ENCODE measurements at regions not wholly inside any gene's neighbourhood (a gene's known extent, or its start where the extent isn't known, plus 50 kb on each side); places are given as distances from the start of the nearest gene placed in this dataset.

DNA sequence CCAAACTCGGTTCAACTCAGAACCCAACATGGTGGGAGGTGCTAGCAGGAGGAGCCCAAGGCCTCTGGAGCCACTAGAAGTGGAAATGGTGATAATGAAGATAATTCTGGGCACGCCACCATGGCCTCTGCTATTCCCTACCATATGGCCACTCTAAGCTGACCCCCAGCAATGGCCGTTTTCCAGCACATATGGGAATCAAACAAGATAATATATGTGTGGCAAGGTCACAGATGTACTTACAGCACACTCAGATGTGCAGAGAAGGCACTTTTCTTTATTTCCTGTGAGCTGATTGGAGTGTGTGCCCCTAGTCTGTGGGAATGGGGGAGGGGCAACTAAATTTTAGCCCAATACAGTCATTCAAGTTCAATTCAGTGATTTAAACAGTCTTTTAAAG lies 153.4 kb upstream of the LRFN2 start:
- no peaks in the 10 kb centered on the region for H3K4me1 Mint-ChIP-seq (ENCODE audit: low read depth)
- H3K9me3 Mint-ChIP-seq (ENCODE audit: low read depth), result no peaks in the 10 kb centered on the region
- H3K4me3 Mint-ChIP-seq (ENCODE audit: unreplicated experiment), result no peak overlapping the region
- H3K27me3 Mint-ChIP-seq (ENCODE audit: low read depth), result peaks cover 29% of the 10 kb centered on the region
- H3K27ac Mint-ChIP-seq (ENCODE audit: unreplicated experiment), result no peak overlapping the region
- no peaks in the 10 kb centered on the region for H3K36me3 Mint-ChIP-seq (ENCODE audit: low read depth)
- TF ChIP-seq, protein P1, sequence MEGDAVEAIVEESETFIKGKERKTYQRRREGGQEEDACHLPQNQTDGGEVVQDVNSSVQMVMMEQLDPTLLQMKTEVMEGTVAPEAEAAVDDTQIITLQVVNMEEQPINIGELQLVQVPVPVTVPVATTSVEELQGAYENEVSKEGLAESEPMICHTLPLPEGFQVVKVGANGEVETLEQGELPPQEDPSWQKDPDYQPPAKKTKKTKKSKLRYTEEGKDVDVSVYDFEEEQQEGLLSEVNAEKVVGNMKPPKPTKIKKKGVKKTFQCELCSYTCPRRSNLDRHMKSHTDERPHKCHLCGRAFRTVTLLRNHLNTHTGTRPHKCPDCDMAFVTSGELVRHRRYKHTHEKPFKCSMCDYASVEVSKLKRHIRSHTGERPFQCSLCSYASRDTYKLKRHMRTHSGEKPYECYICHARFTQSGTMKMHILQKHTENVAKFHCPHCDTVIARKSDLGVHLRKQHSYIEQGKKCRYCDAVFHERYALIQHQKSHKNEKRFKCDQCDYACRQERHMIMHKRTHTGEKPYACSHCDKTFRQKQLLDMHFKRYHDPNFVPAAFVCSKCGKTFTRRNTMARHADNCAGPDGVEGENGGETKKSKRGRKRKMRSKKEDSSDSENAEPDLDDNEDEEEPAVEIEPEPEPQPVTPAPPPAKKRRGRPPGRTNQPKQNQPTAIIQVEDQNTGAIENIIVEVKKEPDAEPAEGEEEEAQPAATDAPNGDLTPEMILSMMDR (IDR thresholded peaks at IDR 0.05), result no peak
- no peak for DNase-seq (ENCODE audit: low spot score)

DNA sequence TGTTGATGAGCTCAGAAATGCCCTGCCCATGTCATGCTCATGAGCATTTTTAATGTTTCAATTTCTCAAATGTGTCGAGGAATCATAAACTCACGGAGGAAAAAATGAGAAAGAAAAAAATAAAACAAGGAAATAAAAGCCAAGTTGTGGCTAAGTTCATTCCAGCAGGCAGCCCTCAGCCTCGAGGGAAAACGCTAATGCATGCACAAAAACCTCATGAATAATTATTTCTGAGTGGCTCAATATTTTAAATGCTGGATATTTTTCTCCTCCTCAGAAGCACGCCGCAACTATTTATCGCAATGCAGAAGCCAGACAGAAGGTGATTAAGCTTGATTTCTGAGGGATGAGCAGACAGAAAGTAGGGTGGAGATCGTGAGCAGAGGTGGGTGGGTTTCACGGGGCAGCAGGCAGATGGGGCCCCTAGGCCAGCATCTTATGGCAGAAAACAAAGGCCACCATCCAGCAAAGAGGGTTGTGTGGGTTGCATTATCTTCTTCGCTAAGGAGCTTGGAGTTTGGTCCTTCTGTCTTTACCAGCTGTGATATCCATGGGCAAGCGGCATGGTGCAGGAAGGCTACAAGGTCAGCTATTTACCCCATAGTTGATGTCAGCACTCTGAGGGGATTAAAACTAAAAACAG lies 151.5 kb upstream of the LRFN2 start:
- H3K4me3 Mint-ChIP-seq (ENCODE audit: unreplicated experiment), result no peak overlapping the region
- no peaks in the 10 kb centered on the region for H3K9me3 Mint-ChIP-seq (ENCODE audit: low read depth)
- TF ChIP-seq, protein P1 (IDR thresholded peaks at IDR 0.05), result no peak
- H3K27me3 Mint-ChIP-seq (ENCODE audit: low read depth), result peaks cover 32% of the 10 kb centered on the region
- H3K36me3 Mint-ChIP-seq (ENCODE audit: low read depth), result no peaks in the 10 kb centered on the region
- peaks cover 10% of the 10 kb centered on the region for H3K4me1 Mint-ChIP-seq (ENCODE audit: low read depth)
- no peak overlapping the region for H3K27ac Mint-ChIP-seq (ENCODE audit: unreplicated experiment)
- no peak for DNase-seq (ENCODE audit: low spot score)

DNA sequence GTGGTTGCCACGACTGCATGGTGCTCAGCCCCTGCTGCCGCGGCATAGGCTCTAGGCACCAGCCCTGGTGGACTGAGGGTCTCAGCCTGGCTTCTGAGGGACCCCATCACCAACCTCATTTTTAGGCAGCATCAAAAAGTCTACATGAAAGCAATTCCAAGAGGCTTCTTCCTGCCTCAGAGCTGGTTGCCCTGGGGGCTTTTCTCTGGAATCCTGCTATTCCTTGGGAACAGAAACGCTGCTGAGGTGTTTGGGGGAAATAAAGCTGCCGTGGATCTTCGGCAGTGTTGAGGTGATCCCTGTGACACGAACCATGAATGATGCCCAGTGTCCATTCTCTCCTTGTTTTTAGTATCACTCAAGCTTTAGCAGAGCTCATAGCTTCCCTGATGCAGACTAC lies 148.4 kb upstream of the LRFN2 start:
- Mint-ChIP-seq H3K4me3 (ENCODE audit: unreplicated experiment) (no peak overlapping the region), H3K27ac (ENCODE audit: unreplicated experiment) (no peak overlapping the region), H3K4me1 (ENCODE audit: low read depth) (peaks cover 25% of the 10 kb centered on the region)

DNA sequence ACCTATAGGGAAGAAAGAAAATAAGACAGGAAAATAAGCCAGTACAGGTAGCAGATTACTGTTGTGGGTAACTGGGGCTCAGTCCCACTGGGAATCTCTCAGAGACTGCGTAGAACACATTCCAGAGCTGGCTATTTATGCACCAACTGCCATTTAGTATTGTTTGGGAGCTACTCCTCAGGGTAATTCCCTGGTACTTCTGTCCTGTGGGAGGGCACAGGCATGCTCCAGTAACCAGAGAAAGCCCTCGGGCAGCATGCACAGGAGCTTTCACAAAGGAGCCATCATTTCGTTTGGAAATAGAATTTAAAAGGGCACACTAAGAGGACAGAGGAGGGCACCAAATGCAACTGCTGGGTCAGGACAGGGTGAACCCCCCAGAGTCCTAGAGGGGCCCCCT lies 148.0 kb upstream of the LRFN2 start:
- no peaks in the 10 kb centered on the region for H3K36me3 Mint-ChIP-seq (ENCODE audit: low read depth)
- TF ChIP-seq, protein P1 (IDR thresholded peaks at IDR 0.05), result no peak
- no peak overlapping the region for H3K4me3 Mint-ChIP-seq (ENCODE audit: unreplicated experiment)

More for the DNA sequence above, 148.4 kb upstream of the LRFN2 start:
- Mint-ChIP-seq H3K27me3 (ENCODE audit: low read depth) (peaks cover 23% of the 10 kb centered on the region), H3K9me3 (ENCODE audit: low read depth) (no peaks in the 10 kb centered on the region), H3K36me3 (ENCODE audit: low read depth) (no peaks in the 10 kb centered on the region)
- DNase-seq (ENCODE audit: low spot score), result no peak
- TF ChIP-seq, protein P1 (IDR thresholded peaks at IDR 0.05), result no peak

DNA sequence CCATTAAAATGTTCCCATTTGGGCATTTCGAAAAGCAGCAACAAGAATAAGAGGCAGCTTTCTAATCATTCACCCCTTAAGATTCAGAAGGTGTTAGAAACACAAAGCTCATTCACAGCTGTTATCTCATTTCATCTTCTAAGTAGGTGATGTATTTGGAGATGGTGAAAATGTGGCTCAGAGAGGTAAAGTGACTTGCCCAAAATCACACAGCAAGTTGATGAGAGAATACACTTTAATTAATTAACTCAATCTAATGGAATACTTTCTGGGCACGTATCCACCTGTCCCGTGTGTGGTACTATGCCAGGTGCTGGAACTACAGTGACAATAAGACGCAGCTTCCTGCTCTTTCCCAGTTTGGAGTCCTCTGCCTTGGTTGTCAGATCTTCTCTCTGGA lies 147.4 kb upstream of the LRFN2 start:
- peaks cover 23% of the 10 kb centered on the region for H3K27me3 Mint-ChIP-seq (ENCODE audit: low read depth)
- no peaks in the 10 kb centered on the region for H3K36me3 Mint-ChIP-seq (ENCODE audit: low read depth)
- H3K4me1 Mint-ChIP-seq (ENCODE audit: low read depth), result peaks cover 25% of the 10 kb centered on the region

More for the DNA sequence above, 148.0 kb upstream of the LRFN2 start:
- H3K4me1 Mint-ChIP-seq (ENCODE audit: low read depth), result peaks cover 25% of the 10 kb centered on the region
- no peak overlapping the region for H3K27ac Mint-ChIP-seq (ENCODE audit: unreplicated experiment)
- DNase-seq (ENCODE audit: low spot score), result no peak
- no peaks in the 10 kb centered on the region for H3K9me3 Mint-ChIP-seq (ENCODE audit: low read depth)
- peaks cover 23% of the 10 kb centered on the region for H3K27me3 Mint-ChIP-seq (ENCODE audit: low read depth)

More for the DNA sequence above, 147.4 kb upstream of the LRFN2 start:
- H3K27ac Mint-ChIP-seq (ENCODE audit: unreplicated experiment), result no peak overlapping the region
- DNase-seq (ENCODE audit: low spot score), result no peak
- no peak overlapping the region for H3K4me3 Mint-ChIP-seq (ENCODE audit: unreplicated experiment)
- no peaks in the 10 kb centered on the region for H3K9me3 Mint-ChIP-seq (ENCODE audit: low read depth)
- TF ChIP-seq, protein P1 (IDR thresholded peaks at IDR 0.05), result no peak

Data from chondrocyte (in vitro differentiated cells).